Liver (tissue), 3 donors: ENCODE measurements at regions not wholly inside any gene's neighbourhood (a gene's known extent, or its start where the extent isn't known, plus 50 kb on each side); places are given as distances from the start of the nearest gene placed in this dataset.

Experiments
- ATF3 ChIP-seq: IDR thresholded peaks from 2 replicates; pipeline ENCODE4 v1.6.1; 2016; ENCODE audit warnings: antibody characterized with exemption
- CTCF ChIP-seq: fragments of 150-350 bp; IDR thresholded peaks from 2 replicates; pipeline ENCODE4 v1.5.1; 2017; ENCODE audit warnings: improper control_type of control experiment, low read depth, low read length; ENCODE audit not compliant: missing input control
- EGR1 ChIP-seq, 2 donors: IDR thresholded peaks; 2 replicates each; pipeline ENCODE4 v1.6.1; 2016 to 2018; ENCODE audit warnings: antibody characterized with exemption in 2 of 2, low read depth in 2 of 2
- FOXA1 ChIP-seq: IDR thresholded peaks from 2 replicates; pipeline ENCODE4 v1.6.1; 2016; ENCODE audit warnings: antibody characterized with exemption
- FOXA2 ChIP-seq: IDR thresholded peaks from 2 replicates; pipeline ENCODE4 v1.6.1; 2016; ENCODE audit warnings: antibody characterized with exemption
- HNF4G ChIP-seq: IDR thresholded peaks from 2 replicates; pipeline ENCODE4 v1.6.1; 2016; ENCODE audit warnings: antibody characterized with exemption
- JUND ChIP-seq, 2 donors: IDR thresholded peaks; 2 replicates each; pipeline ENCODE4 v1.6.1; 2016; ENCODE audit warnings: antibody characterized with exemption in 2 of 2
- RAD21 ChIP-seq, 2 donors: IDR thresholded peaks; 2 replicates each; pipeline ENCODE4 v1.6.1; 2016; ENCODE audit warnings: antibody characterized with exemption in 2 of 2, mild to moderate bottlenecking in 2 of 2
- RXRA ChIP-seq, 2 donors: IDR thresholded peaks; 2 replicates each; pipeline ENCODE4 v1.6.1; 2017 to 2018; ENCODE audit warnings: antibody characterized with exemption in 2 of 2, mild to moderate bottlenecking in 1 of 2
- TAF1 ChIP-seq: conservative IDR thresholded peaks from 2 replicates; pipeline ENCODE4 v1.6.1; 2016; ENCODE audit warnings: antibody characterized with exemption, mild to moderate bottlenecking
- YY1 ChIP-seq: IDR thresholded peaks from 2 replicates; pipeline ENCODE4 v1.6.1; 2016; ENCODE audit warnings: antibody characterized with exemption, mild to moderate bottlenecking
- ZBTB33 ChIP-seq: IDR thresholded peaks from 2 replicates; pipeline ENCODE4 v1.6.1; 2016; ENCODE audit warnings: antibody characterized with exemption
- TF ChIP-seq, protein P1 (sequence below): IDR thresholded peaks from 2 replicates; pipeline ENCODE4 v1.6.1; 2016; ENCODE audit warnings: antibody characterized with exemption, mild to moderate bottlenecking
- TF ChIP-seq, protein P2 (sequence below): IDR thresholded peaks from 2 replicates; pipeline ENCODE4 v1.6.1; 2016; ENCODE audit warnings: antibody characterized with exemption
- donor health status: healthy.
- donor health status: healthy.

DNA sequence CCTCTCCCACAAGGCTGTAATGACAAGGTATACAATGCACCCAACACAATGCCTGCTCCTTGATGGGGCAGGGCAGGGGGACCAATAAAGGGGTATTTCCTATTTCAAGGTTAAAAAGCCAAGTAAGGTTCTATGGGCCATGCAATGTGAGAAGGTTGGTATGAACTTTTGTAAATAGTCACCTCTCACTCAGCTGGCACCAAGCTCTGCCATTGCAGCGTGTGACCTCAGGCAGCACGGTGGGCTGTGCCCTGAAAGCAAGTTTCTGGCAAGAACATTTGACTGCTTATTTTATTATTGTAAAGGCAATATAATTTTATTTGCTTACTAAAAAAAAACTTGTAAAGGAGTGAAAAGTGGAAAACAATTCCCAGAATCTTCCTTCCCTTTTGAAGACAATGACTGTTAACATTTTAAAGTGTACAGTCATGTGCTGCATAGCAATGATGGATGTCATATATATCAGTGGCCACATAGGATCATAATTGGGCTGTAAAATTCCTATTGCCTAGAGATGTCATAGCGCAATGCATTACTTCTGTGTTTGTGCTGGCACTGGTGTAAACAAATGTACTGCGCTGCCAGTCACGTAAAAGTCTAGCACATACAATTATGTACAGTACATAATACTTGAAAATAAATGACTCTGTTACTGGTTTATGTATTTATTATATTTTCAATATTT is 167.3 kb upstream of the RORA start:
- no peak for TF ChIP-seq CTCF
- TF ChIP-seq JUND (IDR thresholded peaks at IDR 0.05) = no peak
- TF ChIP-seq RAD21 (IDR thresholded peaks at IDR 0.05) = no peak
- TF ChIP-seq ZBTB33 = no peak
- TF ChIP-seq, protein P1, sequence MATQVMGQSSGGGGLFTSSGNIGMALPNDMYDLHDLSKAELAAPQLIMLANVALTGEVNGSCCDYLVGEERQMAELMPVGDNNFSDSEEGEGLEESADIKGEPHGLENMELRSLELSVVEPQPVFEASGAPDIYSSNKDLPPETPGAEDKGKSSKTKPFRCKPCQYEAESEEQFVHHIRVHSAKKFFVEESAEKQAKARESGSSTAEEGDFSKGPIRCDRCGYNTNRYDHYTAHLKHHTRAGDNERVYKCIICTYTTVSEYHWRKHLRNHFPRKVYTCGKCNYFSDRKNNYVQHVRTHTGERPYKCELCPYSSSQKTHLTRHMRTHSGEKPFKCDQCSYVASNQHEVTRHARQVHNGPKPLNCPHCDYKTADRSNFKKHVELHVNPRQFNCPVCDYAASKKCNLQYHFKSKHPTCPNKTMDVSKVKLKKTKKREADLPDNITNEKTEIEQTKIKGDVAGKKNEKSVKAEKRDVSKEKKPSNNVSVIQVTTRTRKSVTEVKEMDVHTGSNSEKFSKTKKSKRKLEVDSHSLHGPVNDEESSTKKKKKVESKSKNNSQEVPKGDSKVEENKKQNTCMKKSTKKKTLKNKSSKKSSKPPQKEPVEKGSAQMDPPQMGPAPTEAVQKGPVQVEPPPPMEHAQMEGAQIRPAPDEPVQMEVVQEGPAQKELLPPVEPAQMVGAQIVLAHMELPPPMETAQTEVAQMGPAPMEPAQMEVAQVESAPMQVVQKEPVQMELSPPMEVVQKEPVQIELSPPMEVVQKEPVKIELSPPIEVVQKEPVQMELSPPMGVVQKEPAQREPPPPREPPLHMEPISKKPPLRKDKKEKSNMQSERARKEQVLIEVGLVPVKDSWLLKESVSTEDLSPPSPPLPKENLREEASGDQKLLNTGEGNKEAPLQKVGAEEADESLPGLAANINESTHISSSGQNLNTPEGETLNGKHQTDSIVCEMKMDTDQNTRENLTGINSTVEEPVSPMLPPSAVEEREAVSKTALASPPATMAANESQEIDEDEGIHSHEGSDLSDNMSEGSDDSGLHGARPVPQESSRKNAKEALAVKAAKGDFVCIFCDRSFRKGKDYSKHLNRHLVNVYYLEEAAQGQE = no peak
- peak; percentile 35 for TF ChIP-seq YY1
- TF ChIP-seq FOXA1 = no peak
- TF ChIP-seq, protein P2, sequence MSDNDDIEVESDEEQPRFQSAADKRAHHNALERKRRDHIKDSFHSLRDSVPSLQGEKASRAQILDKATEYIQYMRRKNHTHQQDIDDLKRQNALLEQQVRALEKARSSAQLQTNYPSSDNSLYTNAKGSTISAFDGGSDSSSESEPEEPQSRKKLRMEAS = no peak
- TF ChIP-seq FOXA2 = no peak
- peak; percentile 78 to 84 for TF ChIP-seq RXRA (IDR thresholded peaks at IDR 0.05)
- no peak for TF ChIP-seq TAF1
- no peak for TF ChIP-seq ATF3
- no peak for TF ChIP-seq HNF4G
- no peak for TF ChIP-seq EGR1 (IDR thresholded peaks at IDR 0.05; ENCODE audit: low read depth in 2 of 2)
